ENCODE measurements at regions not wholly inside any gene's neighbourhood (a gene's known extent, or its start where the extent isn't known, plus 50 kb on each side); places are given as distances from the start of the nearest gene placed in this dataset.

DNA sequence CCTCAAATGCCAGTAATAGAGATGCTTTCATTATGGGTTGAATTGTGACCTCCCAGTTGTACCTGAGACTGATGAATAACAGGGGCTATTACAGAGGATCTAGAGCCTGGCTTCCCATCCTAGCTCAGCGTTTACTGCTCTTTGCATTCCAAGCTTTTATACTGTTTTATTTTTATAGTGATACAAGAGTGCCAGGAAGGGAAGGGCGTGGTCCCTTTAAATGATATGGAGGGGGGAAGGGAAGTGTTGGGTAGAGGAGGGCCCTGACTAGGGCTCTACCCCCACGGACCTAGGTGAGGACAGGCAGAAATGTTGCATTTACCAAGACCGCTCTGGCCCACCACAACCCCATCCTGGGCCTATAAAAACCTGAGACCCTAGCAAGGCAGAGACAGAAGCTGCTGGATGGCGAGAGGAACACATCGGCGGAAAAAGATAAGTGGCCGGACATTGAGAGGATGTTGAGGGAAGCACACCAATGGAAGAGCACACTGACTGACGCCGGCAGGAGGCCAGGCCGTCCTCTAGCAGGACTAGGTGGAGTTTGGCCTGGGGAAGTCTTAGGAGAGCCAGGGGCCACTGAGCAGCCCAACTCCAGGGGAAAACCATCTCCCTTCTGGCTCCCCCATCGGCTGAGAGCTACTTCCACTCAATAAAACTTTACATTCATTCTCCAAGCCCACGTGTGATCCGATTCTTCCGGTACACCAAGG, 1025.9 kb downstream of the TTLL7 start:
- Mint-ChIP-seq H3K9me3 (no peaks in the 10 kb centered on the region), H3K4me3 (ENCODE audit: low read depth) (no peak overlapping the region), H3K36me3 (ENCODE audit: low read depth) (no peaks in the 10 kb centered on the region), H3K4me1 (ENCODE audit: low read depth) (no peaks in the 10 kb centered on the region), H3K27me3 (ENCODE audit: low read depth) (no peaks in the 10 kb centered on the region), H3K27ac (no peak overlapping the region)
- DNase-seq (ENCODE audit: low spot score): no peak
- intact Hi-C loops (cut with micrococcal nuclease): no loop called here

DNA sequence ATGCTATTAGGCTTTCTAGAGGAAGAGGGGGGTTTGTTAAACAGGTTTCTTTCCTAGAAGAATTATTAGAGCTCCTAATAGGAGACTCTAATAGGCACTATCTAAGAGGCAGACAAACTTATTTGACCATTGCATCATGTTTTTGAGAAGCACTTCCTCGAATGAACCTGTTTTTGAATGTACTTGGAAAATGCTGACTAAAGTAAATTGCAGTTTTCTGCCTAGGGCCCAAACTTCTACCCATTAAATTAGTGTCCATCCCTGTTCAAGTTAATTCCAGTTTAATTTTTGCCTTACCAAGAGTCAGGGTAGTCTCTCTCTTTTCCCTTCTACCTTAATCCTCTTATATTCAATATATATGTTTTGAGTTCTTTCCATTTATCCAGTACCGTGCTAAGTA, 1029.6 kb downstream of the TTLL7 start:
- H3K4me3 Mint-ChIP-seq (ENCODE audit: low read depth): no peak overlapping the region
- no peaks in the 10 kb centered on the region for H3K9me3 Mint-ChIP-seq
- intact Hi-C loops (cut with micrococcal nuclease): no loop called here
- no peak for DNase-seq (ENCODE audit: low spot score)
- no peaks in the 10 kb centered on the region for H3K36me3 Mint-ChIP-seq (ENCODE audit: low read depth)
- H3K27me3 Mint-ChIP-seq (ENCODE audit: low read depth): no peaks in the 10 kb centered on the region
- H3K4me1 Mint-ChIP-seq (ENCODE audit: low read depth): no peaks in the 10 kb centered on the region
- no peak overlapping the region for H3K27ac Mint-ChIP-seq

DNA sequence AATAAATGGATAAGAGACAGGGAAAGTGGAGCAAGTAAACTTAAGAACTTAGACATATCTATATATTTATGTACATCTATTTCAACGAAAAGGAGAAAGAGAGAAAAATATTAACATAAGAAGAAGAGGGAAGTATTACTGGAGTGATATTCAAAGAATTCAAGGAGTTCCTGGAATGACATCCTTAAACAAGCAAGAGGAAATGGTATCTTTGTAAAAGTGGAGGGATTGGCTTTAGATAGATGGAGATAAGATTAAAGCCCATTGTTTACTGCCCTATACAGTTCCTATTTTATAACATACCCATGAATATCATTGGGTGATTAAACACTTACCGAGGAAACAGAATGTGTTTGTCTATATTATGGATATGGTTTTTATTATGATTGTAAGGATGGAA, 1036.3 kb downstream of the TTLL7 start:
- no peaks in the 10 kb centered on the region for H3K36me3 Mint-ChIP-seq (ENCODE audit: low read depth)
- H3K4me1 Mint-ChIP-seq (ENCODE audit: low read depth): no peaks in the 10 kb centered on the region
- no peak overlapping the region for H3K4me3 Mint-ChIP-seq (ENCODE audit: low read depth)
- DNase-seq (ENCODE audit: low spot score): no peak
- no peaks in the 10 kb centered on the region for H3K27me3 Mint-ChIP-seq (ENCODE audit: low read depth)
- H3K27ac Mint-ChIP-seq: no peak overlapping the region
- intact Hi-C loops (cut with micrococcal nuclease): no loop called here
- H3K9me3 Mint-ChIP-seq: no peaks in the 10 kb centered on the region

DNA sequence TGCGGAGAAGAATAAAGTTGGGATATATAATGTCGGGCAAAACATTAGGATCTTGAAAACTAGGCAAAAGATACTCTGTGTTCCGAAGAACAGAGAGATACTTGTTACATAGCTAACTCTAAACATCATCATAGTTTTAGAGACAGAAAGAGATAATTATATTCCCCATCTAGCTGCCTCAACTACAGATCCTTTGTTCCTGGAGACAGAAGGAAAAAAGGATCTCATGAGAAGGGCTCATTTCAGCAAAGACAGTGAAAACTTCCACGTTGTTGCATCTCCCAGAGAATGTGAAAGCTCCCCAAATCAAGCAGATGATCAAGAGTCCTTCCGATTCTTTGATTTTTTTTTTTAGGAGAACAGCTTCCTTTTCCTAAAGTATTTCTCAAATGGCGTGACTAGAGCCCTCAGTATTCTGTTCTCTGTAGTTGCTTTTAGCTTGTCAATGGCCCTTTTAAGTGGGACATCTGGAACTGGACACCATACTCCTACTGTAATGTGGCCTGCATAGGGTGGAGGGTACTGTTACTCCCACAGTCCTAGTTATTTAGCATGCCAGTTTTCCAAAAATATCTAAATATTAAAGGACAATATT, 1048.2 kb downstream of the TTLL7 start:
- Mint-ChIP-seq H3K36me3 (ENCODE audit: low read depth) (no peaks in the 10 kb centered on the region), H3K27ac (no peak overlapping the region), H3K4me1 (ENCODE audit: low read depth) (no peaks in the 10 kb centered on the region), H3K27me3 (ENCODE audit: low read depth) (no peaks in the 10 kb centered on the region), H3K4me3 (ENCODE audit: low read depth) (no peak overlapping the region), H3K9me3 (no peaks in the 10 kb centered on the region)
- no peak for DNase-seq (ENCODE audit: low spot score)
- intact Hi-C loops (cut with micrococcal nuclease): no loop called here

DNA sequence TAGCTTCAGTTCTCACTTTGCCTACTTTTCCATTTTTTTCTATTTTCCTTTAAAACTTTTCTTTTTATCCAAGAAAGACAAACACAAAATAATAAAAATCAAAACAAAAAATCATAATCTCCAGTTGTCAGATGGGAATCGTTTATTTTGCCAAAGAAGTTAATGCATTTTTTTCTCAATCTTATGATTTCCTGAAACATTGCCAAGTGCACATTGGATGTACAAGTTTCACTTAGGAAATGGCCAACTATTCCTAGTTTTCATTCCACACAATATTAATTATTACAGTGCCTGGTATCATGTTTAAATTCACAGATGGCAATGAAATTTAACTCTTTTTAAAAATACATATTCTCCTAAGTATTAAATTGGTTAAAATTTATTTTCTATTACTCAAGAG, 1050.5 kb downstream of the TTLL7 start:
- intact Hi-C loops (cut with micrococcal nuclease): no loop called here
- Mint-ChIP-seq H3K27ac (no peak overlapping the region), H3K36me3 (ENCODE audit: low read depth) (no peaks in the 10 kb centered on the region), H3K4me1 (ENCODE audit: low read depth) (no peaks in the 10 kb centered on the region), H3K9me3 (no peaks in the 10 kb centered on the region), H3K27me3 (ENCODE audit: low read depth) (no peaks in the 10 kb centered on the region), H3K4me3 (ENCODE audit: low read depth) (no peak overlapping the region)
- no peak for DNase-seq (ENCODE audit: low spot score)

DNA sequence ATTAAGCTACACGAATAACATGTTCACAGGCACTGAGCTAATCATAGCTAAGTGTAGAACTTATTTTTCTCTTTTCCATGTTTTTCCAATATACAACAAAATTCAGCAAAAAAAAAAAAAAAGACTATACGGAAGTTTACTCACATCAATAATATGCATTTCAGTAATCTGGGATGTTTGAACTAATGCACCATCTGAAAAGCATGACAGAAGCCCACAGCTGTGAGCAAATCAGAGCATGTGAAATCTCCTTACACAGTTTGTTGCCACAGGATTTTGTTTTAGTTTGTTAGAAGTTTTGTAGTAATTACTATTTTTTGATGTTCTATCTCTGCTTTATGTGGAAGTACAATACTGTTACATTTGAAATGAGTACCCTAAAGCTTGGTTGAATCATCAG, 1051.7 kb downstream of the TTLL7 start:
- no peak overlapping the region for H3K27ac Mint-ChIP-seq
- no peaks in the 10 kb centered on the region for H3K4me1 Mint-ChIP-seq (ENCODE audit: low read depth)
- intact Hi-C loops (cut with micrococcal nuclease): no loop called here
- no peak overlapping the region for H3K4me3 Mint-ChIP-seq (ENCODE audit: low read depth)
- H3K36me3 Mint-ChIP-seq (ENCODE audit: low read depth): no peaks in the 10 kb centered on the region
- DNase-seq (ENCODE audit: low spot score): no peak
- H3K9me3 Mint-ChIP-seq: no peaks in the 10 kb centered on the region
- no peaks in the 10 kb centered on the region for H3K27me3 Mint-ChIP-seq (ENCODE audit: low read depth)

DNA sequence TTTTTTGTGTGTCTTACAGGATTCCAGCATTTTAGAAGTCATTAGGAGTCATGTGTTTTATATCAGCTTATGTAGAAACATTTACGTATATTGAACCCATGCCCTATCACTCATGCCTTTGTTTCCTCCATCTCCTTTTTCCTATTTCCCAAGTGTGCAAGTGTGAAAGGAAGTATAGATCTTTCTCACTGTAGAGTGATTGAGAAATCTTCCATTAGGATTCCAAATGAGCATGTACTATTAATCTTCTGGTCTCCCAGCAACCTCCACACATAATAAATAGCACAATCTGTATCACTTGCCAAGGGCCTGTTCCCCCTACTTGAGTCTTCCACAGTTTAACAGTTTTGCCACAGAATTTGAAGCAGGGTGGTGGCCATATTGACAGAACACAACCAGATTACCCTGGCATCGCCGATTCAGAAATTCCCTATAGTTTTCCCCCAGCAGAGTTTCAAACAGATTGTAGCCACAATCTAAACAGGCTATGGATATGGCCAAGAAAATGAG, 1052.8 kb downstream of the TTLL7 start:
- DNase-seq (ENCODE audit: low spot score): no peak
- Mint-ChIP-seq H3K4me3 (ENCODE audit: low read depth) (no peak overlapping the region), H3K27me3 (ENCODE audit: low read depth) (no peaks in the 10 kb centered on the region), H3K36me3 (ENCODE audit: low read depth) (no peaks in the 10 kb centered on the region), H3K27ac (no peak overlapping the region), H3K4me1 (ENCODE audit: low read depth) (no peaks in the 10 kb centered on the region), H3K9me3 (no peaks in the 10 kb centered on the region)
- intact Hi-C loops (cut with micrococcal nuclease): no loop called here

DNA sequence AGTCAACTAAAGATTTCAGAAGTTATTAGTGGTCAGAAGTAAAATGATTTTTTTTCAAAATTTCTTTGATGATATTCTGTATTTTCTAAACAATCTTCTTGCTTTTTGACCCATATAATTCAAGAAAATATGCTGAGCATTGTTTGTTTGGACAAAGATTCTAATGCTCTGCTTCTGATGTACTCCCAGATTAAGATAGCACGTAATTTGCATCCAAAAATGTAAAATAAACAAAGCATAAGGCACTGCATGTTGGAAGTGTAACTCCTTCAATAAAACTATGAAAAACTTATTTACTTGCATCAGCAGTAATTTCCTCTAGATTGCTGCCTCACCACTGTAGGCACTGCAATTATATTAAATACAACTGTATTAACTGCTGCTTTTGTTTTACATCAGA, 1054.1 kb downstream of the TTLL7 start:
- Mint-ChIP-seq H3K4me3 (ENCODE audit: low read depth) (no peak overlapping the region), H3K9me3 (no peaks in the 10 kb centered on the region), H3K4me1 (ENCODE audit: low read depth) (no peaks in the 10 kb centered on the region), H3K27me3 (ENCODE audit: low read depth) (no peaks in the 10 kb centered on the region), H3K27ac (no peak overlapping the region), H3K36me3 (ENCODE audit: low read depth) (no peaks in the 10 kb centered on the region)
- intact Hi-C loops (cut with micrococcal nuclease): no loop called here
- no peak for DNase-seq (ENCODE audit: low spot score)

DNA sequence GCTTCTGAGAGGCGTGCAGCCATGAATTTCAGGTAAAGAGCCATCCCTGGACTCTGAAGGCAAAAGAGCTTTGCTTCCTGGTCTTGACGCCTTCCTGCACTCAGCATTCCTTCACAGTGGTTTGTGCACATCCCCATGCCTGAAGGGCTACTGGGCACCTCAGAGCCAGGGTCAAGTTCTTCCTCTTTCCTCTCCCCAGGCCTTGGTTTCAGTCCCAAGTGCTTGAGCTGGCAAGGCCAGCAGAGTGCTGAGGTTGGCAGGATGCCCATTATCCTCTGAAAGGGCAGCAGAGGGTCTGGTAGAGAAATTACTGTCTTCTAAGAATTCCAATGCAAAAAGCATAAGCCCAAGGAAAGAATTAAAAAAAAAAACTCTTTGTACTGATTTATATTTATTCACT, 1064.9 kb downstream of the TTLL7 start:
- intact Hi-C loops (cut with micrococcal nuclease): no loop called here

DNA sequence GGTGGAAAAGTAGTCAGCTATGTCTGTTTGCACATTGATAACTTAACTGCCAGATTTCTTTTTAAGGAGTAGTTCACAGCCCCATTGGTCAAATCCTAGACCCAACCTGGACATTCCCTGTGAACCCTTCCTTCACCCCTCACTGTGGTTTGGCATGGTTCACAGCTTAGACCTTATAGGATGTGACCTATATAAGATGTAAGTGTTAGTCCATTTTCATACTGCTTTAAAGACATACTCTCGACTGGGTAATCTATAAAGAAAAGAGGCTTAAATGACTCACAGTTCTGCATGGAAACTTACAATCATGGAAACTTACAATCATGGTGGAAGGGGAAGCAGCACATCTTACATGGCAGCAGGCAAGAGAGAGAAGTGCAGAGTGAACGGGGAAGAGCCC, 1066.2 kb downstream of the TTLL7 start:
- no peak for DNase-seq (ENCODE audit: low spot score)
- Mint-ChIP-seq H3K27me3 (ENCODE audit: low read depth) (no peaks in the 10 kb centered on the region), H3K27ac (no peak overlapping the region), H3K9me3 (peaks cover 6% of the 10 kb centered on the region), H3K36me3 (ENCODE audit: low read depth) (no peaks in the 10 kb centered on the region), H3K4me3 (ENCODE audit: low read depth) (no peak overlapping the region), H3K4me1 (ENCODE audit: low read depth) (no peaks in the 10 kb centered on the region)
- intact Hi-C loops (cut with micrococcal nuclease): no loop called here

More for the DNA sequence above, 1064.9 kb downstream of the TTLL7 start:
- Mint-ChIP-seq H3K27me3 (ENCODE audit: low read depth) (no peaks in the 10 kb centered on the region), H3K27ac (no peak overlapping the region), H3K9me3 (peaks cover 6% of the 10 kb centered on the region), H3K4me3 (ENCODE audit: low read depth) (no peak overlapping the region), H3K36me3 (ENCODE audit: low read depth) (no peaks in the 10 kb centered on the region), H3K4me1 (ENCODE audit: low read depth) (no peaks in the 10 kb centered on the region)
- no peak for DNase-seq (ENCODE audit: low spot score)

DNA sequence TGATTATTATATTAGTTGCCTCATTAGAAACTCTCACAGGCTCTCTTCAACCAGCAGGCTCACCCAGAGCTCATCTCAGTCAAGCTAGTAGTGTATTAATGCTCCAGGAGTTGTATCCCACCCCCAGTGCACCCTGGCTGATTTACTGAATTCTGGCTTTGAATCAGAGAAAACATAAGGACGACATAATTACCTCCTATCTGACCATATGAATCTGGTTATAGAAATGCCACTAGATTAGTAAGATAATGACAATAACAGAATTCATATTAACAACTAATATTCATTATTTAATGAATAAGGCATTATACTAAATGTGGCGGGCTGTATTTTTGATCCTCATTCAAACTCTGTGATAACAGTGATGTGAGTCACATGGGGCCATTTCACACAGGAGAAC, 1066.7 kb downstream of the TTLL7 start:
- intact Hi-C loops (cut with micrococcal nuclease): no loop called here
- Mint-ChIP-seq H3K4me3 (ENCODE audit: low read depth) (no peak overlapping the region), H3K4me1 (ENCODE audit: low read depth) (no peaks in the 10 kb centered on the region), H3K27me3 (ENCODE audit: low read depth) (no peaks in the 10 kb centered on the region), H3K9me3 (peaks cover 6% of the 10 kb centered on the region), H3K36me3 (ENCODE audit: low read depth) (no peaks in the 10 kb centered on the region), H3K27ac (no peak overlapping the region)
- DNase-seq (ENCODE audit: low spot score): no peak

DNA sequence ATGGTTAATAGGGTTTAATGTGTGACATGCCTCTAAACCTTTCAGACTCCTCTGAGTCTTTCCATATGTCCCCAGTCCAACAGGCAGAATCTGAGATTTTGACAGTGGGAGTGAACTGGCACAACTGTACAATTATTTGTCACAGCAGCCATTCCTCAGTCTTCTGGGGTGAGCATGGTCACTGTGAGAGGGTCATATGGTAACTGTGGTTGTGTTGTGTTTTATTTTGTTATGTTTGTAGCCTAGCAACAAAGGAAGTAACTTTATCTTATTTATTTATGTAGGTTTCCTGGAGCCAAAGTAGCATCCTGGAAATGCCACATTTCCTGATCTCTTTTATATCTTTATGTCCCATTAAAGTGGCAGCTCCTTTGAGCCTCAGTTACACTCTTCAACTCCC, 1067.9 kb downstream of the TTLL7 start:
- intact Hi-C loops (cut with micrococcal nuclease): no loop called here
- no peak overlapping the region for H3K27ac Mint-ChIP-seq
- no peaks in the 10 kb centered on the region for H3K27me3 Mint-ChIP-seq (ENCODE audit: low read depth)
- H3K36me3 Mint-ChIP-seq (ENCODE audit: low read depth): no peaks in the 10 kb centered on the region
- no peaks in the 10 kb centered on the region for H3K4me1 Mint-ChIP-seq (ENCODE audit: low read depth)
- no peak for DNase-seq (ENCODE audit: low spot score)
- peaks cover 6% of the 10 kb centered on the region for H3K9me3 Mint-ChIP-seq
- no peak overlapping the region for H3K4me3 Mint-ChIP-seq (ENCODE audit: low read depth)

DNA sequence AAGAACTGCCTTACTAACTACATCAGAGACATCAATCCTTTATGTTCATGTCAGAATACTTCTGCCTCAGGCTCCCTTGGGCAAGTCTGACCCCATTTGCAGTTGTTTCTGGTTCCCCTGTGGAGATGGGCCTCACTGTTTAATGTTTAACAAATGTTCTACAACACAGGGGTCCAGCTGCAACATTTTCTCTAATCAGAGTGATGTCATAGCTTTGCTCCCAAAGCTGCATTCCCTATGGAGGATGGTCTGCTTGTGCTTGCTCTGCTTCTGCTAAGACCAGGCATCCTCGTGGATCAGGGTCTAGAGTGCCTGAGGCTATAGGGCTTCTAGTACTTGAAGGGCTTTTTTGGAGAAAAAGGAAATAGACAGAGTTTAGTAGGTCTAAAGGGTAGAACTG, 1071.2 kb downstream of the TTLL7 start:
- no peaks in the 10 kb centered on the region for H3K27me3 Mint-ChIP-seq (ENCODE audit: low read depth)
- intact Hi-C loops (cut with micrococcal nuclease): no loop called here
- no peak for DNase-seq (ENCODE audit: low spot score)
- H3K4me1 Mint-ChIP-seq (ENCODE audit: low read depth): no peaks in the 10 kb centered on the region
- H3K36me3 Mint-ChIP-seq (ENCODE audit: low read depth): no peaks in the 10 kb centered on the region
- H3K9me3 Mint-ChIP-seq: peaks cover 1% of the 10 kb centered on the region
- H3K4me3 Mint-ChIP-seq (ENCODE audit: low read depth): no peak overlapping the region
- no peak overlapping the region for H3K27ac Mint-ChIP-seq

All from activated T-helper 2 cell treated with anti-CD3 and anti-CD28 coated beads, Interferon-gamma antibody, Interleukin-2, Interleukin-4, amounts not matched to agents 10 μg/mL and 5 μg/mL and 100 μg/mL, durations not matched to agents 14 hours and 24 hours and 36 hours (primary cell).